ENCODE measurements at regions not wholly inside any gene's neighbourhood (a gene's known extent, or its start where the extent isn't known, plus 50 kb on each side); places are given as distances from the start of the nearest gene placed in this dataset.

- TF ChIP-seq CTCF (IDR thresholded peaks at IDR 0.05) = no peak
- H3K4me3 Mint-ChIP-seq (ENCODE audit: unreplicated experiment) = no peak overlapping the region
- no peaks in the 10 kb centered on the region for H3K9me3 Mint-ChIP-seq (ENCODE audit: unreplicated experiment)
- H3K27me3 Mint-ChIP-seq (ENCODE audit: unreplicated experiment) = no peaks in the 10 kb centered on the region
- no peak for DNase-seq (ENCODE audit: extremely low spot score, unreplicated experiment)
- H3K4me1 Mint-ChIP-seq (ENCODE audit: unreplicated experiment) = peaks cover 49% of the 10 kb centered on the region
- peak overlapping the region; percentile 43 for H3K27ac Mint-ChIP-seq (ENCODE audit: unreplicated experiment)
- no peaks in the 10 kb centered on the region for H3K36me3 Mint-ChIP-seq (ENCODE audit: unreplicated experiment)
These were observed 138.9 kb upstream of the LNX1 start for GRCh38 chr4:53730031-53730805.

- Mint-ChIP-seq H3K9me3 (ENCODE audit: unreplicated experiment) (no peaks in the 10 kb centered on the region), H3K36me3 (ENCODE audit: unreplicated experiment) (no peaks in the 10 kb centered on the region), H3K4me3 (ENCODE audit: unreplicated experiment) (no peak overlapping the region), H3K4me1 (ENCODE audit: unreplicated experiment) (peaks cover 34% of the 10 kb centered on the region), H3K27ac (ENCODE audit: unreplicated experiment) (no peak overlapping the region), H3K27me3 (ENCODE audit: unreplicated experiment) (no peaks in the 10 kb centered on the region)
- DNase-seq (ENCODE audit: extremely low spot score, unreplicated experiment) = no peak
- no peak for TF ChIP-seq CTCF (IDR thresholded peaks at IDR 0.05)
These were observed 130.8 kb upstream of the LNX1 start for GRCh38 chr4:53722110-53722509.

DNA sequence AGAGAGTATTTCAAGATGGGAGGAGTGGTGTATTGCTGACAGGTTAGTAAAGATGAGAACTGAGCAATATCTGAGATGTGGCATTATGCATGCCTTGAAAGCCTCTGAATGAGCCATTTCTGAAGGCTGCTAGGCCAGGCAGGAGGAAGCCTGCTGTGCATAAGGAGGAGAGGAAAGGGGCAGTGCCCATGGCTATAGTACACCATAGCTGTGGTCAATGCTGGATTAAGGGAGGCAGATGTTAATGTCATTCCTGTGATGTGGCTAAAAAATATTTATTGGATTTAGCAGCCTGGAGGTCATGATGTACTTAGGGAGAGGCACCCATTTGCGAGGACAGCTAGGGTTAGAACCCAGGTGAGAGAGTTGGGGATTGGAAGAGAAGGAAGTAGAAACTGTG lies 130.0 kb upstream of the LNX1 start:
- no peak for TF ChIP-seq CTCF (IDR thresholded peaks at IDR 0.05)
- no peak overlapping the region for H3K27ac Mint-ChIP-seq (ENCODE audit: unreplicated experiment)
- no peaks in the 10 kb centered on the region for H3K36me3 Mint-ChIP-seq (ENCODE audit: unreplicated experiment)
- no peak overlapping the region for H3K4me3 Mint-ChIP-seq (ENCODE audit: unreplicated experiment)
- H3K9me3 Mint-ChIP-seq (ENCODE audit: unreplicated experiment) = no peaks in the 10 kb centered on the region
- H3K27me3 Mint-ChIP-seq (ENCODE audit: unreplicated experiment) = no peaks in the 10 kb centered on the region
- no peak for DNase-seq (ENCODE audit: extremely low spot score, unreplicated experiment)
- peaks cover 42% of the 10 kb centered on the region for H3K4me1 Mint-ChIP-seq (ENCODE audit: unreplicated experiment)

DNA sequence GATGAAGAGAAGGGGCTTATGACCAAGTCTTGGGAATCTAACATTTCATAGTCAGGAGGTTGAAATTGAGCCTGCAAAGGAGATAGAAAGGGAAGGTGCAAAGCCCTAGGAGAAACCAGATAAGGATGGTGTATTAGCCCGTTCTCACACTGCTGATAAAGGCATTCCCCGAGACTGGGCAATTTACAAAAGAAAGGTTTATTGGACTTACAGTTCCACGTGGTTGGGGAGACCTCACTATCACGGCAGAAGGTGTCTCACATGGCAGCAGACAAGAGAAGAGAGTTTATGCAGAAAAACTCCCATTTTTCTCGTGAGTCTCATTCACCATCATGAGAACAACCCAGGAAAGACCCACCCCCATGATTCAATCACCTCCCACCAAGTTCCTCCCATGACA lies 129.5 kb upstream of the LNX1 start:
- Mint-ChIP-seq H3K4me3 (ENCODE audit: unreplicated experiment) (no peak overlapping the region), H3K27ac (ENCODE audit: unreplicated experiment) (no peak overlapping the region), H3K4me1 (ENCODE audit: unreplicated experiment) (peaks cover 47% of the 10 kb centered on the region), H3K36me3 (ENCODE audit: unreplicated experiment) (no peaks in the 10 kb centered on the region), H3K9me3 (ENCODE audit: unreplicated experiment) (no peaks in the 10 kb centered on the region), H3K27me3 (ENCODE audit: unreplicated experiment) (no peaks in the 10 kb centered on the region)
- no peak for DNase-seq (ENCODE audit: extremely low spot score, unreplicated experiment)
- TF ChIP-seq CTCF (IDR thresholded peaks at IDR 0.05) = no peak

DNA sequence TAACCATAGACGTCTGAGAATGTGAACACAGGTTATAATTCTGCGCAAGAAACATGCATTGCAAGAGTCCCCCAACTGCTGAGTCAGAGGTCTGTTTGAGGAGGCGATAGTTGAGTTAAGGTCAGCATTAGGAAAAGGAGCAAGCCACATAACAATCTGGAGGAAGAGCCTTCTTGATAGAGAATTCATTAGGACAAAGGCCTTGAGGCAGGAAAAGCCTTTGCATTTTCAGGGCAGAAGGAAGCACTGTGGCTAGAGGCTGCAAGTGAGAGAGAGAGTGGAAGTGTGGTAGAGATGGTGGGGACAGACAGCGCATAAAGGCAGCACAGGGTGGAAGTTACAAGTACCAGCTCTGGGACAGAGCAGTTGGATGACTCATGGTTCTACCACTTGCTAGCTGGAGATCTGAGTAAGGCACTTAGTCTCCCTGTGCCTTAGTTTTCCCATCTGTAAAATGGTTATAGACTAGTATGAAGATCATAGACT lies 125.8 kb upstream of the LNX1 start:
- no peaks in the 10 kb centered on the region for H3K36me3 Mint-ChIP-seq (ENCODE audit: unreplicated experiment)
- H3K4me3 Mint-ChIP-seq (ENCODE audit: unreplicated experiment) = no peak overlapping the region
- H3K27ac Mint-ChIP-seq (ENCODE audit: unreplicated experiment) = peak overlapping the region; percentile 86
- DNase-seq (ENCODE audit: extremely low spot score, unreplicated experiment) = no peak
- H3K27me3 Mint-ChIP-seq (ENCODE audit: unreplicated experiment) = no peaks in the 10 kb centered on the region
- TF ChIP-seq CTCF (IDR thresholded peaks at IDR 0.05) = no peak
- H3K9me3 Mint-ChIP-seq (ENCODE audit: unreplicated experiment) = no peaks in the 10 kb centered on the region
- H3K4me1 Mint-ChIP-seq (ENCODE audit: unreplicated experiment) = peaks cover 65% of the 10 kb centered on the region
